H9 (cell line): ENCODE measurements at regions not wholly inside any gene's neighbourhood (a gene's known extent, or its start where the extent isn't known, plus 50 kb on each side); places are given as distances from the start of the nearest gene placed in this dataset.

Experiments used
- DNase-seq: peaks from one replicate; pipeline ENCODE4 v3.0.0-alpha.2; 2017
- H2AFZ ChIP-seq: one replicate; pipeline ENCODE4 v1.6.1; 2013; ENCODE audit warnings: mild to moderate bottlenecking, low read length, control low read depth, moderate library complexity
- H2AK5ac ChIP-seq: 2 replicates; pipeline ENCODE4 v1.6.1; 2013; ENCODE audit warnings: low read length, control low read depth, mixed read lengths; ENCODE audit not compliant: insufficient read length
- H2BK120ac ChIP-seq: one replicate; pipeline ENCODE4 v1.6.1; 2013; ENCODE audit warnings: low read depth, mild to moderate bottlenecking, low read length, control low read depth, inconsistent platforms; ENCODE audit not compliant: poor library complexity, severe bottlenecking
- H2BK12ac ChIP-seq: 2 replicates; pipeline ENCODE4 v1.6.1; 2013; ENCODE audit warnings: low read length, control low read depth, mixed read lengths, low read depth; ENCODE audit not compliant: insufficient read length
- H2BK15ac ChIP-seq: 2 replicates; pipeline ENCODE4 v1.6.1; 2013; ENCODE audit warnings: low read depth, low read length, control low read depth
- H2BK20ac ChIP-seq: one replicate; pipeline ENCODE4 v1.6.1; 2013; ENCODE audit warnings: low read depth, mild to moderate bottlenecking, low read length, control low read depth, inconsistent platforms; ENCODE audit not compliant: poor library complexity, severe bottlenecking
- H2BK5ac ChIP-seq: 2 replicates; pipeline ENCODE4 v1.6.1; 2013; ENCODE audit warnings: low read length, control low read depth, mixed read lengths; ENCODE audit not compliant: insufficient read length
- H3K14ac ChIP-seq: 2 replicates; pipeline ENCODE4 v1.6.1; 2013; ENCODE audit warnings: low read length, control low read depth; ENCODE audit not compliant: insufficient read depth
- H3K18ac ChIP-seq: 2 replicates; pipeline ENCODE4 v1.6.1; 2013; ENCODE audit warnings: low read depth, mild to moderate bottlenecking, mixed read lengths, low read length, control low read depth; ENCODE audit not compliant: insufficient read length
- H3K23ac ChIP-seq: 2 replicates; pipeline ENCODE4 v1.6.1; 2013; ENCODE audit warnings: low read length, control low read depth, mixed read lengths, low read depth; ENCODE audit not compliant: insufficient read length
- H3K23me2 ChIP-seq: 2 replicates; pipeline ENCODE4 v1.6.1; 2013; ENCODE audit warnings: low read depth, mild to moderate bottlenecking, mixed read lengths, low read length, control low read depth; ENCODE audit not compliant: insufficient read length, poor library complexity, severe bottlenecking
- H3K27ac ChIP-seq: 2 replicates; pipeline ENCODE4 v1.5.1; 2013; ENCODE audit warnings: low read length, control low read depth, mixed read lengths, low read depth; ENCODE audit not compliant: insufficient read length
- H3K27me3 ChIP-seq: 2 replicates; pipeline ENCODE4 v1.6.1; 2013; ENCODE audit warnings: low read length, control low read depth, inconsistent platforms; ENCODE audit not compliant: insufficient read depth
- H3K4ac ChIP-seq: 2 replicates; pipeline ENCODE4 v1.6.1; 2013; ENCODE audit warnings: low read depth, mild to moderate bottlenecking, control low read depth, inconsistent platforms, low read length, moderate library complexity
- H3K4me1 ChIP-seq: 2 replicates; pipeline ENCODE4 v1.6.1; 2013; ENCODE audit warnings: low read length, control low read depth, inconsistent platforms; ENCODE audit not compliant: insufficient read depth
- H3K4me2 ChIP-seq: 2 replicates; pipeline ENCODE4 v1.6.1; 2013; ENCODE audit warnings: low read length, control low read depth, mixed read lengths; ENCODE audit not compliant: insufficient read length, insufficient read depth
- H3K56ac ChIP-seq: 2 replicates; pipeline ENCODE4 v1.6.1; 2013; ENCODE audit warnings: low read depth, mild to moderate bottlenecking, mixed read lengths, low read length, control low read depth; ENCODE audit not compliant: insufficient read length
- H3K79me1 ChIP-seq: 2 replicates; pipeline ENCODE4 v1.6.1; 2013; ENCODE audit warnings: low read depth, mild to moderate bottlenecking, moderate library complexity, low read length, control low read depth, inconsistent platforms; ENCODE audit not compliant: insufficient read depth, poor library complexity, severe bottlenecking
- H3K79me2 ChIP-seq: 2 replicates; pipeline ENCODE4 v1.6.1; 2013; ENCODE audit warnings: low read length, control low read depth, inconsistent platforms; ENCODE audit not compliant: insufficient read depth
- H3K9ac ChIP-seq: 2 replicates; pipeline ENCODE4 v1.6.1; 2013; ENCODE audit warnings: low read length, control low read depth, mixed read lengths; ENCODE audit not compliant: insufficient read length; ENCODE audit errors: extremely low read depth
- H3K9me3 ChIP-seq: one replicate; pipeline ENCODE4 v1.6.1; 2013; ENCODE audit warnings: low read depth, low read length, inconsistent platforms; ENCODE audit not compliant: control insufficient read depth
- H3T11ph ChIP-seq: one replicate; pipeline ENCODE4 v1.6.1; 2013; ENCODE audit warnings: mild to moderate bottlenecking, low read length, control low read depth, inconsistent platforms
- H4K20me1 ChIP-seq: one replicate; pipeline ENCODE4 v1.6.1; 2013; ENCODE audit not compliant: control insufficient read depth, insufficient read length, insufficient read depth
- H4K5ac ChIP-seq: 2 replicates; pipeline ENCODE4 v1.6.1; 2013; ENCODE audit warnings: low read depth, mild to moderate bottlenecking, mixed read lengths, low read length, control low read depth; ENCODE audit not compliant: insufficient read length
- H4K8ac ChIP-seq: replicated peaks from 2 replicates; pipeline ENCODE4 v1.6.1; 2013; ENCODE audit warnings: low read length, control low read depth, mixed read lengths, low read depth; ENCODE audit not compliant: insufficient read length
- H4K91ac ChIP-seq: 2 replicates; pipeline ENCODE4 v1.6.1; 2013; ENCODE audit warnings: low read depth, mild to moderate bottlenecking, moderate library complexity, mixed read lengths, low read length, control low read depth; ENCODE audit not compliant: insufficient read length
- H3K27ac Mint-ChIP-seq, 3 experiments: 2 replicates in 2 of 3; 3 replicates in 1 of 3; pipeline ENCODE4 v1.8.0; 2020 to 2021; ENCODE audit warnings: mixed read lengths in 3 of 3, mild to moderate bottlenecking in 1 of 3, moderate library complexity in 1 of 3
- H3K27me3 Mint-ChIP-seq: 2 replicates; pipeline ENCODE4 v1.8.0; 2021; ENCODE audit warnings: low read depth, mild to moderate bottlenecking, moderate library complexity, mixed read lengths
- H3K36me3 Mint-ChIP-seq, 3 experiments: 2 replicates in 2 of 3; 3 replicates in 1 of 3; pipeline ENCODE4 v1.8.0; 2020 to 2021; ENCODE audit warnings: low read depth in 3 of 3, mixed read lengths in 3 of 3; ENCODE audit not compliant: insufficient read depth in 1 of 3
- H3K4me1 Mint-ChIP-seq, 2 experiments: 2 replicates each; pipeline ENCODE4 v1.8.0; 2020; ENCODE audit warnings: mixed read lengths in 2 of 2
- H3K4me3 Mint-ChIP-seq, 2 experiments: 2 replicates in 1 of 2; 3 replicates in 1 of 2; pipeline ENCODE4 v1.8.0; 2020 to 2021; ENCODE audit warnings: mild to moderate bottlenecking in 2 of 2, mixed read lengths in 2 of 2, moderate library complexity in 1 of 2
- H3K9me3 Mint-ChIP-seq, 2 experiments: 2 replicates in 1 of 2; 3 replicates in 1 of 2; pipeline ENCODE4 v1.8.0; 2020; ENCODE audit warnings: mild to moderate bottlenecking in 2 of 2, mixed read lengths in 2 of 2, moderate library complexity in 1 of 2
- CTCF ChIP-seq: fragments of 200-600 bp; sonication (generic); conservative IDR thresholded peaks from 3 replicates; pipeline ENCODE4 v1.8.0; 2021; ENCODE audit warnings: antibody characterized with exemption, mild to moderate bottlenecking
- WGBS: extraction: QIAGEN DNeasy Blood & Tissue Kit; methylation state at CpG from one replicate; pipeline ENCODE4 v1.1.7; 2013; ENCODE audit warnings: missing lambda C conversion rate, low lambda C conversion rate, mixed read lengths; ENCODE audit not compliant: insufficient read length; ENCODE audit errors: extremely low coverage; 5-methylcytosine and 5-hydroxymethylcytosine counted together

DNA sequence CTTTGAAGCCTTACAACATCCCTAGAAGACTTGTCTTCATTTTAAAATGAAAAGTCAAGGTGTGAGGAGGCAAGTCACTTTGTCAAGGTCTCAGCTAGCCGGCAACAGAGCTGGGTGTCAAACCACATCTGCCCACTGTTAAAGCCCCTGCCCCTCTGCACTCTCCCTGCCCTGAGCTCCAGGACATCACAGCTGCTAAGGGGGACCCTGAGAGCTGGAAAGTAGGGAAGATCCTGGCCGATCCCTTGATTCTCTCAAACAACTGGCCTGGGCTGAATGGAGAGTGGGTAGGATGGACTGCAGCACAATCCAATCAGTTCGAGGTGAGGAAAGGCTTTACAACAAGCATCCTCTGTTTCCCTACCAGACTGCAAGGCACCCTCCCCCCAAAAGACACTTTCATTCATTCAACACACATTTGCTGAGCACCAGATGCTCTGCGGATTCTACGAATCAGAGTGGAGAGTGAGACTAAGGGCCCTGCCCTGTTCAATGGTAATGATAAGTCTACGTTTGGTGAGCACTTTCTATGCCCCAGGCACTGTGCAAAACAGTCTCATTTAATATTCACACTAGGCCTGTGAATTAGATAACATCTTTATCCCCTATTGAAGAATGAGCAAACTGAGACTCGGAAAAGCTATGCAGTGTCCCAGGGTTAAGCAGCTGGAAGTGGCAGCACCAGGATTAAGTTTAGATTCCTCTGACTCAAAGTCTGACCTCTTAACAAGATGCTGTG, 148.1 kb downstream of the HERPUD2 start:
- no peak overlapping the region for H2BK20ac ChIP-seq
- H3K56ac ChIP-seq: no peak overlapping the region
- no peak overlapping the region for H3K18ac ChIP-seq
- no peak overlapping the region for H4K5ac ChIP-seq
- Mint-ChIP-seq H3K4me1 (no peaks in the 10 kb centered on the region), H3K9me3 (no peaks in the 10 kb centered on the region), H3K36me3 (no peaks in the 10 kb centered on the region), H3K27ac (no peak overlapping the region), H3K4me3 (no peak overlapping the region), H3K27me3 (peaks cover 21% of the 10 kb centered on the region)
- no peak overlapping the region for H2BK5ac ChIP-seq
- no peak overlapping the region for H3K27ac ChIP-seq
- H3K79me1 ChIP-seq: no peaks in the 10 kb centered on the region
- no CpG with 5 or more reads among the region's 7 CpGs for WGBS
- H3T11ph ChIP-seq: no peak overlapping the region
- no peaks in the 10 kb centered on the region for H4K20me1 ChIP-seq
- H3K79me2 ChIP-seq: no peaks in the 10 kb centered on the region
- H3K23me2 ChIP-seq: no peaks in the 10 kb centered on the region
- TF ChIP-seq CTCF: no peak
- H2BK12ac ChIP-seq: no peak overlapping the region
- H3K14ac ChIP-seq: no peak overlapping the region
- no peak overlapping the region for H2BK120ac ChIP-seq
- H2AK5ac ChIP-seq: no peak overlapping the region
- H3K4me2 ChIP-seq: no peak overlapping the region
- no peaks in the 10 kb centered on the region for H3K9me3 ChIP-seq
- no peak for DNase-seq
- H2BK15ac ChIP-seq: no peak overlapping the region
- H2AFZ ChIP-seq: no peak overlapping the region
- no peaks in the 10 kb centered on the region for H3K27me3 ChIP-seq
- no peak overlapping the region for H3K23ac ChIP-seq
- no peak overlapping the region for H3K9ac ChIP-seq
- H3K4ac ChIP-seq: no peak overlapping the region
- no peaks in the 10 kb centered on the region for H3K4me1 ChIP-seq
- H4K8ac ChIP-seq: no peak overlapping the region
- no peak overlapping the region for H4K91ac ChIP-seq
